Suppressor macrophage treated with lipopolysaccharide for 4 hours (primary cell): ENCODE measurements at regions not wholly inside any gene's neighbourhood (a gene's known extent, or its start where the extent isn't known, plus 50 kb on each side); places are given as distances from the start of the nearest gene placed in this dataset.
A peak's percentile ranks its signal among the peaks of the same experiment; 100 is the strongest.

Experiments used
- DNase-seq: peaks from one replicate; pipeline ENCODE4 v3.0.0-alpha.2; 2020

- DNase-seq = no peak
Observed at GRCh38 chr18:22678486-22678885, 254.6 kb upstream of the RBBP8 start.

DNA sequence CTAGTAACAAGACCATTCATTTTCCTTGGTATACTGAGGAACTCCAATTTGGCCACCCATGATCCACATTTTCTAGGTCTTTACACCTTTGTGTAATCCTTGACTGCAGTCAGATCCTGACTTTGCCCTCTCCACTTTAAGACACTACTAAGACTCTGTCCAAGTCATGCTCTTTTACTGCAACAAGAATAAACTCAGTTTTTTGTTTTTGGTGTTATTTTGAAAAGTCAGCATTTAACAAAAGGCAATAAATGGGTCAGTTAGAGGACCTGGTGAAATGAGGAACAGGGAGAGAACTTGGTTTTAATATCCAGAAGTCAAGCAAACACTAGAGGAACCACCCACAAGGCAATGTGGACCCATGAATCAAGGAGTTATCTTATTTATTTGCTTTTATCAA, 252.2 kb upstream of the RBBP8 start:
- DNase-seq = no peak

GRCh38 chr18:22681908-22682307, 251.2 kb upstream of the RBBP8 start:
- DNase-seq = no peak

- no peak for DNase-seq
Observed at GRCh38 chr18:22682720-22683119, 250.4 kb upstream of the RBBP8 start.

GRCh38 chr18:22683196-22683676, 249.9 kb upstream of the RBBP8 start:
- DNase-seq = no peak

DNA sequence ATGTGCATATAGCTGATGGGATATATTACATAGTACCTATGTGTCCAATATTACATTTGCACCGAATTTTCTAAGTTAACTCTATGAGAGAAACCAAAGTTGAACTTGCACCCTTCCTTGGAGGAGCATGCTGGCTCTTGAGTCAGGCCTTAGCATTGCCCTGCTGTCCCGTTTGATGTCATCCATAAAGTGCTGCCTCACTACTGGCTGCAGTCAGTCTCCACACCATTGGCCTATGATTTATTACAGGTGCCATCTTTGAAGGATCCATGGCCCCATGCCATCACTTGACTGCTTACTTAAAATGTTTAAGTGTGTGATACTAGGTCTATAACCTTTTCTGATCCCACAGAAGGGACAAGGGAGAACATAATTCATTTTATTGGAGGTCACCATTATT, 249.3 kb upstream of the RBBP8 start:
- DNase-seq = no peak

- DNase-seq = no peak
Observed at GRCh38 chr18:22684268-22684667, 248.9 kb upstream of the RBBP8 start.

DNA sequence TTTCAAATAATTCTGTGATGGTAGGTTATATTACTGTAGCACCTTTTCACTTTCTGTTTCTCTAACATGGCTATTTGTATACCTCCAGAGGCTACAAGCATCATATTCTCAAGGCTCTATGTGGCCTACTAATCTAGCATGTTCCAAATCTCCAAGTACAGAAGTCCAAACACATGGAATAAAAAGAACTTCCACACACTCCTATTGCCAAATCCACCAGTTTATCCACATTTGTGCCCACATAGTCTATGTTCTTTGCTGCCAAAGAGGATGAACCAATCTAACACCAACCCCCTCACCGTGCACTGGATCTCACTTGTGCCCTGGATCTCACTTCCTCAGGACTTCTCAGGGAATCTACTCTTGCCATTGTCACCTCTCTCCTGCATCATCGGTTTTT, 247.3 kb upstream of the RBBP8 start:
- no peak for DNase-seq

DNA sequence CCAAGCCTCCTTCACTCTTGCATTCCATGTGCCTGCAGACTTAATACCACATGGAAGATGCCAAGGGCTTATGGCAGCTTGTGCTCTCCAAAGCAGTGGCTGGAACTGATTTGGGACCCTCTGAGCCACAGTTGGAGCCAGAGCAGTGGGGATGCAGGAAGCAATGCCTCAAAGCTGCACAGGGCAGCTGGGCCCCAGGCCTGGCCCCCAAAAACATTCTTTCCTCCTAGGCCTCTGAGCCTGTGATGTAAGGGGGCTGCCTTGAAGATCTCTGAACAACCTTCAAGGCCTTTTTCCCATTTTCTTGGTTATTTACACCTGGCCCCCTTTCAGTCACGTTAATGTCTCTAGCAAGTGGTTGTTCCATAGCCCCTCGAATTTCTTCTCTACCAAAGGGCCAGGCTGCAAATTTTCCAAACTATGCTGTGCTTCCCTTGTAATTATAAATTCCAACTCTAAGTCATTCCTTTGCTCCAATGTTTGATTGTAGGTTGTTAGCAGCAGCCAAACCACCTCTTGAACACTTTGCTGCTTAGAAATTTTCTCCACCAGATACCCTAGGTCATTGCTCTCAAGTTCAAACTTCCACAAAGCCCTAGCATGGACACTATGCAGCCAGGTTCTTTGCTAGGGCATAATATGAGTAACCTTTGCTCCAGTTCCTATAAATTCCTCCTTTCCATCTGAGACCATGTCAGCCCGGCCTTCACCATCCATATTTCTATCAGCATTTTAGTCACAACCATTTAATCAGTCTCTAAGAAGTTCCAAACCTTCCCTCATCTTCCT, 245.0 kb upstream of the RBBP8 start:
- no peak for DNase-seq

DNA sequence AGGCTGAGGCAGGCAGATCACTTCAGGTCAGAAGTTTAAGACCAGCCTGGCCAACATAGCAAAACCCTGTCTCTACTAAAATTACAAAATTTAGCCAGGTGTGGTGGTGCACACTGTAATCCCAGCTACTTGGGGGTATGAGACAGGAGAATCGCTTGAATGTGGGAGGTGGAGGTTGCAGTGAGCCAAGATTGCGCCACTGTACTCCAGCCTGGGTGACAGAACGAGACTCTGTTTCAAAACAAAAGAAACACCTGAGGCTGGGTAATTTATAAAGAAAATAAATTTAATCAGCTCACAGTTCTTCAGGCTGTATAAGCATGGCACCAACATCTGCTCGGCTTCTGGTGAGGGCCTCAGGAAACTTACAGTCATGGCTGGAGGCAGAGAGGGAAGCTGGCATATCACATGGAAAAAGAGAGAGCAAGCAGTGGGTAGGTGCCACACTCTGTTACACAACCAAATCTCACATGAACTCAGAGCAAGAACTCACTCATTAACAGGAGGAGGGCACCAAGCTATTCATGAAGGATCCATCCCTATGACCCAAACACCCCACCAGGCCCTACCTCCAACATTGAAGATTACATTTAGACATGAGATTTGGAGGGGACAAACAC, 244.1 kb upstream of the RBBP8 start:
- DNase-seq = no peak

- DNase-seq = no peak
Observed at GRCh38 chr18:22689712-22690111, 243.4 kb upstream of the RBBP8 start.

DNA sequence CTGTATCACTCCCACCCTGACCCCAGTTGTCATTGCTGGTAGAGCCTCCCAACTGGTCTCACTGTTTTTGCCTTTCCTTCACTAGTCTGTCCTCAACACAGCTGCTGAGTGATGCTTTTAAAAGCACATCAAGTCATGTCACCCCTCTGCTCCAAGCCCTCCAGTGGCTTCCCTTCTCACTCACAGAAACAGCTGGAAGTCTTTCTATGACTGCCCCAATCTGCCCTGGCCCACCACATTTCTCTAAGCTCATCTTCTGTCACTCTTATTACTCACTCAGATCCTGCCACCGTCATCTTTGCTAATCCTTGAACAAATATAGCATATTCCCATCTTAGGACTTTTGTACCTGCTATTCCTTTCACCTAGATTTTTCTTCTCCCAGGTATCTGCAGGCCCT, 242.6 kb upstream of the RBBP8 start:
- no peak for DNase-seq

- DNase-seq = peak; percentile 71
Observed at GRCh38 chr18:22691946-22692710, 241.0 kb upstream of the RBBP8 start.

DNA sequence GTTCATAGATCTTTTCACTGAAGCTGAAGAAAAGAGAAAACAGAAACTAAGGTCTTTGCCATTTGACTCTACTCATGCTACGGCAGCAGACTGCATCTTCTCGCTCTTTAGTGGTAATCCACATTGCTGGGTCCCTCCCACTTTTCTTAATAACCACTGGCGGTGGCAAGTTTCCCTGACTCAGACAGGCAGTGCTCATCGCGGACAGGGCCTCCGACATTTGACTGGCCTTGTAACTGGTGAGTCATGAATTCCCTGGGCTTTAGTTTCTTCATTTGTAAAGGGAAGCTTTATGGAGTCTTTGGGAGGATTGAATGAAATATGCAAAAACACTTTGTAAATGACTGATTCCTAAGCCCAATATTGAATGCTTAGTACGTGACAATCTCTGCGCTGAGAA, 238.2 kb upstream of the RBBP8 start:
- peak; percentile 3 for DNase-seq

DNA sequence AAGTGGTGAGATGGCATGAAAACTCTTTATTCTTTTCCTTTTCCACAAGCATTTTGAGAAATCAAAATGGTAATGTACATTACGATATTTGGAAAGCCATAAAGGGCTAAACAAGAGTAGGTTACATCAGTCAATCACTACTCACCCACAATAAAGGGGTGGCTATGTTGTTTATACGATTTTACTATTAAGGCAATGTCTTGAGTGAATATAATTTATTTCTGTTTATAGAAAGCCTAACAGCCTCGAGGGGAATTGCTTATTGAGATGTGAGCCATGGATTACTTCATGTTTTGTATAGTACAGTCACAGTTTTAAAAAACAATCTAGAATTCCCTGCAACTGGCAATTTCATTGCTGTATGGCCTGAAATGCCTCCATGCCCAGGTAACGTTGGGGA, 237.5 kb upstream of the RBBP8 start:
- no peak for DNase-seq

- DNase-seq = no peak
Observed at GRCh38 chr18:22697561-22697960, 235.6 kb upstream of the RBBP8 start.

DNA sequence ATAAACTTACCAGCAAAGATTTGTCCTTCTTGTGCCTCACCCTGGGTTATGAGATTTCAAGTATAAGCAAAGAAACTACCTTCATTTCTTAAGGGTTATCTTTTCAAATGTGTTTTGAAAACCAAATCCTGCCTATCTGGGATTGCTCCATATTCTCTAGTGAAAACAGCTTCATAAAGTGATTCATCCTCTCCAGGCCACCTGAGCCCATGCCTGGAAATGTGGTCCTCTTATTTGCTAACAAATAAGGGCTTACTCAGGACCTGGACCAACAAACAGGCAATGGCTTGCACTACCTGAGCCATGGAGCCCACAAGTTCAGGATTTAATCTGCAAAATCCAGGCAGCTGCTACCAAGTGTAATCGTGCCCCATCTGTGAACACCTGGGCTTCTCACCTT, 234.4 kb upstream of the RBBP8 start:
- no peak for DNase-seq

DNA sequence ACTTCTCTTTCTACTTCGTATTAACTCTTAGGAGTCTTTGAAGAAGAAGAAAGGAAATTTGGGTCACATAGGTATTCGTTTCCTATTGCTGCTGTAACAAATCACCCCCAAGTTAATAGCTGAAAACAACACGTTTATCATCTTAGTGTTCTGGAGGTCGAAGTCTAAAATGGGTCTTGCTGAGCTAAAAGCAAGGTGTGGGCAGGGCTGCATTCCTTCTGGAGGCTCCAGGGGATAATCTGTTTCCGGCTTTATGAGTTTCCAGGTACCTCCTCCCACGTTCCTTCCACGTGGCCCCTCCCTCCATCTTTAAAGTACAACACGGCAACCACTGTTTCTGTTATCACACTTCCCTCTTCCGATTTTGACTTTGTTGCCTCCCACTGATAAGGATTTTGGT, 233.5 kb upstream of the RBBP8 start:
- no peak for DNase-seq

DNA sequence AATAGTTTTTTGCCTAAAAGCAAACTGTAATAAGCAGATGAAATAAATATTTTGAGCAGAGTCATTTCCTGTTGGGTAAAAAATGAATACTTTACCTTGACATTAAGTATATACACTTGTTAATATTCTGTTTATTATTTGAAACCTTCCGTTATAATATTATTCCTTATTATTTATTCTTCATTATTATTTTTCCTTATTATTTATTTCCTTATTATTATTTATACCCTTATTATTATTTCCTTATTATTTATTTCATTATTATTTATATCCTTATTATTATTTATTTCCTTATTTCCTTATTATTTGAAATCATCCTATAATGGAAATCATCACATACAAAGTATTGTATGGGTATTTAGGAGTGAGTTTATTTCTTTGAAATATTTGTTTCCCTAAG, 232.2 kb upstream of the RBBP8 start:
- no peak for DNase-seq

DNA sequence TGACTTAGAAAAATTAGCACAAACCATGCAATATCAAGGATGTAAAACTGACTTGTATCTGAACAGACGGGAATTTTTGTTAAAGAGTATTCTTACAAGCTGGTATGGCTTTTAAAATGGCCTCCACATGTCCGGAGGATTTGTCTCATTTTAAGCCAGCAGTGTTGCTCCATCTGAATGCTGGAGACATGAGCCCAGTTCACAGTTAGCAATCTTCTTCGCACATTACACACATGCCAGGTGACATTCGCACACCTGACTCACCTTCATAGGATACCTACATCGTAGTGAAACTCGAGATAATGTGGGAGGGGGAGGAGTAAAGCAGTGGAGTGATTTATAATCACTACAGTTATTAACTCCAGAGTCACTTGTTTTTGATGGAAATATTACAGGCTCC, 231.8 kb upstream of the RBBP8 start:
- DNase-seq = no peak

- no peak for DNase-seq
Observed at GRCh38 chr18:22701795-22702194, 231.3 kb upstream of the RBBP8 start.

- DNase-seq = no peak
Observed at GRCh38 chr18:22702806-22703205, 230.3 kb upstream of the RBBP8 start.

DNA sequence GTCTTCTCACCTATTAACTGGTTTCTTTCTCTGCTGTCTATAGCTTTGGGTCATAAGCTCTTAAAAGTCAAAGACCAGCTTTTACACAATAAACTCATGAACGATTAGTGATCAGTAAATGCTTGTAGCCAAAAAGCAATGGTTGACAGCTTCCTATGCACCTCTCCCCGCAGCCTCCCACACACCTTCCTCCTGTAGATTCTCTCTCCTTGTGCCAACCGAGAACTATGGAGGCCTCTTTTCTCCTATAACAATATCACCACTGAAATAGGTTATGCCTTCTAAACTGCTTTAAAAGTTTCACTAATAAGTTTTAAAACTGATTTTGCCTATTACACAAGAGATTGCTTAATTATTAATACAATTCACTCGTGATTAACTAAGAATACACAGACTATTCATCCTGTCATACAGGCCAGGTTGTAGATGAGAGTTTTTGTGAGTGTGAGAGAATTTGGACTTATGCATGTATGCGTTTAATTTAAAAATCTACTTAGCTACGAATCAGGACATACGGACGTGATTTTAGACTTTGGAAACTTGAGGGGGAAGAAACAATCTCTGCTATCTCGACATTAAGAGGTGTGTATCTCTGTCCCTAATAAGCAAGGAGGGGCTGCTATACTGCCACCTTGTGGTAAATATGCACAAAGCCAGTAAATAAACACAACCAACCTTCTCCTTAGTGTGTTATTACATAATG, 229.1 kb upstream of the RBBP8 start:
- peak; percentile 58 for DNase-seq
